Neural progenitor cell (in vitro differentiated cells): ENCODE measurements at regions not wholly inside any gene's neighbourhood (a gene's known extent, or its start where the extent isn't known, plus 50 kb on each side); places are given as distances from the start of the nearest gene placed in this dataset.

Experiments used
- DNase-seq: peaks from one replicate; pipeline ENCODE4 v3.0.0-alpha.2; 2016; ENCODE audit warnings: low spot score
- H2AFZ ChIP-seq: fragments of 200-600 bp; sonication (generic); replicated peaks from 2 replicates; pipeline ENCODE4 v1.6.1; 2016; ENCODE audit warnings: antibody characterized with exemption
- H3F3A ChIP-seq: fragments of 200-600 bp; sonication (generic); 2 replicates; pipeline ENCODE4 v1.6.1; 2016; ENCODE audit warnings: antibody characterized with exemption, low read depth
- H3K27ac ChIP-seq: fragments of 200-600 bp; sonication (generic); 2 replicates; pipeline ENCODE4 v1.5.1; 2016; ENCODE audit warnings: mild to moderate bottlenecking
- H3K27me3 ChIP-seq: fragments of 200-600 bp; sonication (generic); 2 replicates; pipeline ENCODE4 v1.6.1; 2016; ENCODE audit warnings: mild to moderate bottlenecking, moderate library complexity
- H3K36me3 ChIP-seq: fragments of 200-600 bp; sonication (generic); 2 replicates; pipeline ENCODE4 v1.5.1; 2016
- H3K4me1 ChIP-seq: fragments of 200-600 bp; sonication (generic); 2 replicates; pipeline ENCODE4 v1.6.1; 2016; ENCODE audit warnings: mixed run types
- H3K4me2 ChIP-seq: fragments of 200-600 bp; sonication (generic); 2 replicates; pipeline ENCODE4 v1.6.1; 2016
- H3K4me3 ChIP-seq: fragments of 200-600 bp; sonication (generic); 2 replicates; pipeline ENCODE4 v1.5.1; 2016
- H3K79me2 ChIP-seq: fragments of 200-600 bp; sonication (generic); 2 replicates; pipeline ENCODE4 v1.6.1; 2016; ENCODE audit warnings: low read depth
- H3K9ac ChIP-seq: fragments of 200-600 bp; sonication (generic); 2 replicates; pipeline ENCODE4 v1.6.1; 2016
- H3K9me3 ChIP-seq: fragments of 200-600 bp; sonication (generic); 2 replicates; pipeline ENCODE4 v1.5.1; 2016; ENCODE audit warnings: low read depth
- H4K20me1 ChIP-seq: fragments of 200-600 bp; sonication (generic); 2 replicates; pipeline ENCODE4 v1.6.1; 2016; ENCODE audit warnings: low read depth
- H3K27ac Mint-ChIP-seq: 3 replicates; pipeline ENCODE4 v1.8.0; 2021; ENCODE audit warnings: mixed read lengths
- H3K27me3 Mint-ChIP-seq: 2 replicates; pipeline ENCODE4 v1.8.0; 2022; ENCODE audit warnings: low read depth, mild to moderate bottlenecking, inconsistent platforms, moderate library complexity, mixed read lengths; ENCODE audit not compliant: insufficient read depth
- H3K36me3 Mint-ChIP-seq: 3 replicates; pipeline ENCODE4 v1.8.0; 2021; ENCODE audit warnings: mixed read lengths
- H3K4me1 Mint-ChIP-seq: 3 replicates; pipeline ENCODE4 v1.8.0; 2021; ENCODE audit warnings: mixed read lengths
- H3K4me3 Mint-ChIP-seq: 3 replicates; pipeline ENCODE4 v1.8.0; 2021; ENCODE audit warnings: mild to moderate bottlenecking, moderate library complexity, mixed read lengths
- H3K9me3 Mint-ChIP-seq: 3 replicates; pipeline ENCODE4 v1.8.0; 2020; ENCODE audit warnings: mixed read lengths
- EZH2 ChIP-seq: fragments of 200-600 bp; sonication (generic); IDR thresholded peaks from 2 replicates; pipeline ENCODE4 v1.6.1; 2017; ENCODE audit warnings: antibody characterized with exemption, mild to moderate bottlenecking, moderate library complexity
- EZH2phosphoT487 ChIP-seq: fragments of 200-600 bp; sonication (generic); IDR thresholded peaks from 2 replicates; pipeline ENCODE4 v1.6.1; 2017; ENCODE audit warnings: antibody characterized with exemption
- TF ChIP-seq, protein P1 (sequence below): fragments of 200-600 bp; sonication (generic); IDR thresholded peaks from 2 replicates; pipeline ENCODE4 v1.5.1; 2017; ENCODE audit warnings: antibody characterized with exemption, mild to moderate bottlenecking

GRCh38 chr14:96999654-97000155 is 202.5 kb downstream of the VRK1 start:
- Histone ChIP-seq H3K4me2 (no peak overlapping the region), H3K9ac (no peak overlapping the region), H3F3A (no peaks in the 10 kb centered on the region), H3K4me3 (no peak overlapping the region), H3K9me3 (no peaks in the 10 kb centered on the region), H3K4me1 (no peaks in the 10 kb centered on the region), H3K79me2 (no peaks in the 10 kb centered on the region), H3K36me3 (no peaks in the 10 kb centered on the region), H3K27me3 (no peaks in the 10 kb centered on the region), H3K27ac (no peak overlapping the region), H4K20me1 (no peaks in the 10 kb centered on the region), H2AFZ (no peak overlapping the region)
- Mint-ChIP-seq H3K4me1 (no peaks in the 10 kb centered on the region), H3K4me3 (no peak overlapping the region), H3K36me3 (no peaks in the 10 kb centered on the region), H3K9me3 (no peaks in the 10 kb centered on the region), H3K27ac (no peak overlapping the region), H3K27me3 (no peaks in the 10 kb centered on the region)
- DNase-seq: no peak
- TF ChIP-seq EZH2phosphoT487: no peak
- TF ChIP-seq EZH2: no peak
- TF ChIP-seq, protein P1, sequence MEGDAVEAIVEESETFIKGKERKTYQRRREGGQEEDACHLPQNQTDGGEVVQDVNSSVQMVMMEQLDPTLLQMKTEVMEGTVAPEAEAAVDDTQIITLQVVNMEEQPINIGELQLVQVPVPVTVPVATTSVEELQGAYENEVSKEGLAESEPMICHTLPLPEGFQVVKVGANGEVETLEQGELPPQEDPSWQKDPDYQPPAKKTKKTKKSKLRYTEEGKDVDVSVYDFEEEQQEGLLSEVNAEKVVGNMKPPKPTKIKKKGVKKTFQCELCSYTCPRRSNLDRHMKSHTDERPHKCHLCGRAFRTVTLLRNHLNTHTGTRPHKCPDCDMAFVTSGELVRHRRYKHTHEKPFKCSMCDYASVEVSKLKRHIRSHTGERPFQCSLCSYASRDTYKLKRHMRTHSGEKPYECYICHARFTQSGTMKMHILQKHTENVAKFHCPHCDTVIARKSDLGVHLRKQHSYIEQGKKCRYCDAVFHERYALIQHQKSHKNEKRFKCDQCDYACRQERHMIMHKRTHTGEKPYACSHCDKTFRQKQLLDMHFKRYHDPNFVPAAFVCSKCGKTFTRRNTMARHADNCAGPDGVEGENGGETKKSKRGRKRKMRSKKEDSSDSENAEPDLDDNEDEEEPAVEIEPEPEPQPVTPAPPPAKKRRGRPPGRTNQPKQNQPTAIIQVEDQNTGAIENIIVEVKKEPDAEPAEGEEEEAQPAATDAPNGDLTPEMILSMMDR: no peak

- H3K27me3 Mint-ChIP-seq: no peaks in the 10 kb centered on the region
- TF ChIP-seq EZH2 (no peak), EZH2phosphoT487 (no peak)
- TF ChIP-seq, protein P1: no peak
- H3F3A ChIP-seq: no peaks in the 10 kb centered on the region
- no peak overlapping the region for H3K27ac ChIP-seq
- H3K79me2 ChIP-seq: no peaks in the 10 kb centered on the region
- no peak overlapping the region for H3K27ac Mint-ChIP-seq
- no peak overlapping the region for H3K9ac ChIP-seq
- no peaks in the 10 kb centered on the region for H3K36me3 ChIP-seq
- H3K9me3 Mint-ChIP-seq: peaks cover 3% of the 10 kb centered on the region
- peaks cover 2% of the 10 kb centered on the region for H3K36me3 Mint-ChIP-seq
- no peaks in the 10 kb centered on the region for H3K4me1 Mint-ChIP-seq
- H2AFZ ChIP-seq: no peak overlapping the region
- H3K27me3 ChIP-seq: no peaks in the 10 kb centered on the region
- no peak overlapping the region for H3K4me2 ChIP-seq
- H3K4me3 Mint-ChIP-seq: no peak overlapping the region
- H4K20me1 ChIP-seq: no peaks in the 10 kb centered on the region
- H3K4me1 ChIP-seq: no peaks in the 10 kb centered on the region
- no peak overlapping the region for H3K4me3 ChIP-seq
- no peaks in the 10 kb centered on the region for H3K9me3 ChIP-seq
- DNase-seq: no peak
These were observed 205.3 kb downstream of the VRK1 start for GRCh38 chr14:97002454-97002853.

DNA sequence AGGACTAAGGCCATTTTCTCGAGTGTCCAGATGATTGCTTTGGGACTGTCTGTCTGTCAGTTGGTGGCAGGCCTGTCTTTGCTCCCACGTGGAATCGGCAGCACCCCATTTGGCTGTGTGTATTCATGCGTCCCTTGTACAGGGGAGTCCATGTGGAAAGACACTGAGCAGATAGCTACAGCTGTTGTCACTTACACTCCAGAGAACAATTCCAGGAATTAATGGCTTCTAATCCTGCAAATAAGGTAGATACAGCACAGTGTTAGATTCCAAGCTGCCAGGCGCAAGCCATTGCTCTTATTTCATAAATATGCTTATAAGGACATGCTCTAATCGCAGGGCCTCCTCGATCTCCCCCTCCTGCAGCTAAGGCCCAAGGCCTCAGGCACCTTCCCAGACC is 208.8 kb downstream of the VRK1 start:
- H3K4me1 ChIP-seq: no peaks in the 10 kb centered on the region
- peaks cover 3% of the 10 kb centered on the region for H3K9me3 Mint-ChIP-seq
- no peaks in the 10 kb centered on the region for H3K4me1 Mint-ChIP-seq
- H3K27me3 Mint-ChIP-seq: no peaks in the 10 kb centered on the region
- DNase-seq: no peak
- no peak for TF ChIP-seq EZH2
- no peak overlapping the region for H2AFZ ChIP-seq
- H3K27ac ChIP-seq: no peak overlapping the region
- no peaks in the 10 kb centered on the region for H3K79me2 ChIP-seq
- no peak overlapping the region for H3K4me3 ChIP-seq
- H3F3A ChIP-seq: no peaks in the 10 kb centered on the region
- no peak overlapping the region for H3K27ac Mint-ChIP-seq
- no peak overlapping the region for H3K4me2 ChIP-seq
- H3K4me3 Mint-ChIP-seq: no peak overlapping the region
- no peaks in the 10 kb centered on the region for H3K27me3 ChIP-seq
- H4K20me1 ChIP-seq: no peaks in the 10 kb centered on the region
- no peaks in the 10 kb centered on the region for H3K36me3 ChIP-seq
- H3K36me3 Mint-ChIP-seq: peaks cover 2% of the 10 kb centered on the region
- no peaks in the 10 kb centered on the region for H3K9me3 ChIP-seq
- no peak overlapping the region for H3K9ac ChIP-seq

GRCh38 chr14:97010491-97011160 is 213.4 kb downstream of the VRK1 start:
- H3K9me3 ChIP-seq: no peaks in the 10 kb centered on the region
- H3K36me3 Mint-ChIP-seq: peaks cover 2% of the 10 kb centered on the region
- H3K4me3 Mint-ChIP-seq: no peak overlapping the region
- no peak overlapping the region for H3K9ac ChIP-seq
- no peaks in the 10 kb centered on the region for H3K27me3 ChIP-seq
- no peak overlapping the region for H2AFZ ChIP-seq
- H3K79me2 ChIP-seq: no peaks in the 10 kb centered on the region
- no peak overlapping the region for H3K4me3 ChIP-seq
- no peak for DNase-seq
- H3K4me2 ChIP-seq: no peak overlapping the region
- no peaks in the 10 kb centered on the region for H3F3A ChIP-seq
- no peak overlapping the region for H3K27ac ChIP-seq
- H3K36me3 ChIP-seq: no peaks in the 10 kb centered on the region
- H3K27me3 Mint-ChIP-seq: no peaks in the 10 kb centered on the region
- no peak for TF ChIP-seq EZH2
- TF ChIP-seq EZH2phosphoT487: no peak
- TF ChIP-seq, protein P1: peak; percentile 48
- H4K20me1 ChIP-seq: no peaks in the 10 kb centered on the region
- peaks cover 3% of the 10 kb centered on the region for H3K9me3 Mint-ChIP-seq
- H3K27ac Mint-ChIP-seq: no peak overlapping the region
- H3K4me1 ChIP-seq: no peaks in the 10 kb centered on the region
- H3K4me1 Mint-ChIP-seq: no peaks in the 10 kb centered on the region
